HFFc6 (cell line): ENCODE measurements at regions not wholly inside any gene's neighbourhood (a gene's known extent, or its start where the extent isn't known, plus 50 kb on each side); places are given as distances from the start of the nearest gene placed in this dataset.

Experiments
- DNase-seq: peaks from one replicate; pipeline ENCODE4 v3.0.0-alpha.2; 2018
- H3K27ac Mint-ChIP-seq: 2 replicates; pipeline ENCODE4 v1.8.0; 2020; ENCODE audit warnings: mild to moderate bottlenecking, mixed read lengths
- H3K27me3 Mint-ChIP-seq: 2 replicates; pipeline ENCODE4 v1.8.0; 2021; ENCODE audit warnings: mild to moderate bottlenecking, moderate library complexity, mixed read lengths; ENCODE audit not compliant: insufficient read depth
- H3K36me3 Mint-ChIP-seq: 2 replicates; pipeline ENCODE4 v1.8.0; 2021; ENCODE audit warnings: low read depth, mixed read lengths
- H3K4me1 Mint-ChIP-seq: 2 replicates; pipeline ENCODE4 v1.8.0; 2020; ENCODE audit warnings: low read depth, mixed read lengths
- H3K4me3 Mint-ChIP-seq: 2 replicates; pipeline ENCODE4 v1.8.0; 2020; ENCODE audit warnings: mild to moderate bottlenecking, moderate library complexity, mixed read lengths
- H3K9me3 Mint-ChIP-seq: 2 replicates; pipeline ENCODE4 v1.8.0; 2020; ENCODE audit warnings: mild to moderate bottlenecking, mixed read lengths
- TF ChIP-seq, protein P1 (sequence below): fragments of 200-600 bp; sonication (generic); IDR thresholded peaks from 2 replicates; pipeline ENCODE4 v1.5.0; 2021; ENCODE audit warnings: antibody characterized with exemption, mild to moderate bottlenecking

DNA sequence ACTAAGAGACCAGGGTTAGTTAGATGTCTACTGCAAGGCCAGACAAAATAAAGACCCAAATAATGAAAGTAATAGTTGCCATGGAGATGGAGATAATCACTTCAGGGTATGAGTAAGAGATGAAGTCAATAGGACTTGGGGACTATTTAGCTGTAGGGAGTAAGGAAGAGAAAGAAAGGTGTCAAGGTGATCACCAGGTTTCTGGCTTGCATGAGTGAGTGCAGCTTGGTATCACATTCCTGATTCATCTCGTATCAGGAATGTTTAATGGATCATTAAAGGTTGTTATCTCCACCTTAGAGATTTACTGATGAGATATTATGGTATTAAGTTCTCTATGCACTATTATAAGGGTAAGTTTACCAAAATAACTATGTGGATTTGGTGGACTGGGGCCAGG is 357.4 kb upstream of the ATP11B start:
- DNase-seq = no peak
- H3K36me3 Mint-ChIP-seq = no peaks in the 10 kb centered on the region
- no peak overlapping the region for H3K4me3 Mint-ChIP-seq
- peaks cover 6% of the 10 kb centered on the region for H3K9me3 Mint-ChIP-seq
- H3K27me3 Mint-ChIP-seq = no peaks in the 10 kb centered on the region; the same call in 1 of the 2 replicates
- TF ChIP-seq, protein P1, sequence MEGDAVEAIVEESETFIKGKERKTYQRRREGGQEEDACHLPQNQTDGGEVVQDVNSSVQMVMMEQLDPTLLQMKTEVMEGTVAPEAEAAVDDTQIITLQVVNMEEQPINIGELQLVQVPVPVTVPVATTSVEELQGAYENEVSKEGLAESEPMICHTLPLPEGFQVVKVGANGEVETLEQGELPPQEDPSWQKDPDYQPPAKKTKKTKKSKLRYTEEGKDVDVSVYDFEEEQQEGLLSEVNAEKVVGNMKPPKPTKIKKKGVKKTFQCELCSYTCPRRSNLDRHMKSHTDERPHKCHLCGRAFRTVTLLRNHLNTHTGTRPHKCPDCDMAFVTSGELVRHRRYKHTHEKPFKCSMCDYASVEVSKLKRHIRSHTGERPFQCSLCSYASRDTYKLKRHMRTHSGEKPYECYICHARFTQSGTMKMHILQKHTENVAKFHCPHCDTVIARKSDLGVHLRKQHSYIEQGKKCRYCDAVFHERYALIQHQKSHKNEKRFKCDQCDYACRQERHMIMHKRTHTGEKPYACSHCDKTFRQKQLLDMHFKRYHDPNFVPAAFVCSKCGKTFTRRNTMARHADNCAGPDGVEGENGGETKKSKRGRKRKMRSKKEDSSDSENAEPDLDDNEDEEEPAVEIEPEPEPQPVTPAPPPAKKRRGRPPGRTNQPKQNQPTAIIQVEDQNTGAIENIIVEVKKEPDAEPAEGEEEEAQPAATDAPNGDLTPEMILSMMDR = no peak
- no peaks in the 10 kb centered on the region for H3K4me1 Mint-ChIP-seq
- no peak overlapping the region for H3K27ac Mint-ChIP-seq

DNA sequence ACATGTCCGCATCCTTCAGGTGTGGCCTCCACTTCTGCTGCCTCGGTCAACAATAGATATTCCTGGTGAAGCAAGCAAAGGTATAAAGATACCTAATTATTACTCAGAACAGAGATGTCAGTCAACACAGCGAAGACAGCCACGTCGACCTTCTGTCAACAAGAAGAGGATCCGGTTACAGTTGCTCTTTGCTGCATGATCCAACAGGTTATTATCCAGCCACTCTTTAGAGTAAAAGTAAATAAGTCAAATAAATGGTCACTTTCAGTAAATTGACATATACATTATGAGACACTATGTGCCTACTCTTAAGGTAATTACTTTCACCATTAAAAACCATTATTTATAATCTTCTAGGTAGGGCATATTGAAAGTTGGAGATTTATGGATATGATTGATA is 356.8 kb upstream of the ATP11B start:
- Mint-ChIP-seq H3K4me1 (no peaks in the 10 kb centered on the region), H3K27me3 (no peaks in the 10 kb centered on the region; the same call in 1 of the 2 replicates), H3K4me3 (no peak overlapping the region), H3K9me3 (peaks cover 6% of the 10 kb centered on the region), H3K36me3 (no peaks in the 10 kb centered on the region), H3K27ac (no peak overlapping the region)
- no peak for DNase-seq
- TF ChIP-seq, protein P1 = no peak

DNA sequence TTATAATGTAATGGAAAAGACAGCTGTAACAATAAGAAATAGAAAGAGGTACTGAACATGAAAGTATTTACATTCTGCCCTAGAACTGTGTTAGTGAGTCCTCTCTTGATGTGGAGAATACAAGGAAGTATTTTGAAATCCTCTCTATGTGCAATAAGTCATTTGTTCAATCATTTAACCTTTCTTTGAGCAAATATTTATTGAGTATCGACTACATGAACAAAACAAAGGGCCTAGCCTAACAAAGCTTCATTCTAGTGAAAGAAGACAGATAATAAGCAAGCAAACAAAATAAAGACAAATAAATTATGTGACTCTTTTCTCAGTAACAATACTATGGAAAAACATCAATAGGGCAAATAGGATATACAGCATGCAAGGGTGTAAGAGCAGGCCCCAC is 354.9 kb upstream of the ATP11B start:
- Mint-ChIP-seq H3K9me3 (peaks cover 9% of the 10 kb centered on the region), H3K4me3 (no peak overlapping the region), H3K36me3 (no peaks in the 10 kb centered on the region), H3K27me3 (no peaks in the 10 kb centered on the region; the same call in 1 of the 2 replicates), H3K4me1 (no peaks in the 10 kb centered on the region), H3K27ac (no peak overlapping the region)
- TF ChIP-seq, protein P1 = no peak
- no peak for DNase-seq

DNA sequence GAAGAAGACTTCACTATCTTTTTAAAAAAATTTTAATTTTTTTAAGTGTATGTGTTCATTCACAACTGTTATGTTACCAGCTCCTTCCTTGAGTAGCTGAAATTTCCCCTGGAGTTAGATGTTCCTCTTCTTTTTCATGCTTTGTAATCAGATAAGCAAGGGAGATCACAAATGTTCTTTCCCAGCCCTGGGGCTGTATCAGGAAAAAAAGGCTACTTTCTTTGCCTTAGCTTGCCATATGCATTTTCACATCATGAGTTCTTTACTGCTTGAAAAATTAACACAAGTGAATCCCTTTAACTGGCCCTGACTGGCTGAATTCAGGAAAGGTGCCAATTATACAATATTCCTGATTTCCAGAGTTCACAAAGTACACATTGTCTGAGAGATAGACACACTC is 353.2 kb upstream of the ATP11B start:
- no peak for DNase-seq
- no peaks in the 10 kb centered on the region for H3K36me3 Mint-ChIP-seq
- no peaks in the 10 kb centered on the region for H3K27me3 Mint-ChIP-seq

DNA sequence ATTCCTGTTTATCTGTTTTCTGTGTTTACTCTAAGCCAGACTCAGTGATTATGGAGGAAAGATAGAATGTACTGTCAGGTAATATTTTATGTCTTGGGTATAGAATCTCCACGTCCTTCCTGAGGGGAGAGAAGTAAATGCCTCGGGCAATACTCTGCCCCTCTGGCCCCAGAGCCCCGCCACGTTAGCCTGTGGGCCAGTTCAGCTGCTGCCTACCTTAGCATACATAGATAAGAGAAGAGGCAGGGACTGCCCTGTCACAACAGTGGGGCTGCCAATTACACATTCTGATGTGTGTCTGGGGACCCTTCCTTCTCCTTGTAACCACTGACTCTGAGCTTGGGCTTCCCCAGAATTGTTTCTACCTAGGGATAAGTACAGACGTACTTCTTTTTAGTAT is 347.7 kb upstream of the ATP11B start:
- no peak overlapping the region for H3K27ac Mint-ChIP-seq
- H3K36me3 Mint-ChIP-seq = no peaks in the 10 kb centered on the region
- H3K9me3 Mint-ChIP-seq = peaks cover 36% of the 10 kb centered on the region
- no peak for DNase-seq
- no peaks in the 10 kb centered on the region for H3K4me1 Mint-ChIP-seq
- TF ChIP-seq, protein P1 = no peak
- H3K4me3 Mint-ChIP-seq = no peak overlapping the region
- H3K27me3 Mint-ChIP-seq = no peaks in the 10 kb centered on the region

More for the DNA sequence above, 353.2 kb upstream of the ATP11B start:
- Mint-ChIP-seq H3K27ac (no peak overlapping the region), H3K4me3 (no peak overlapping the region), H3K9me3 (peaks cover 17% of the 10 kb centered on the region), H3K4me1 (no peaks in the 10 kb centered on the region)
- TF ChIP-seq, protein P1 = no peak
